Activated T-helper 9 cell treated with anti-CD3 and anti-CD28 coated beads, Interleukin-2, amount 50 U/mL, for 16 hours (primary cell): ENCODE measurements at regions not wholly inside any gene's neighbourhood (a gene's known extent, or its start where the extent isn't known, plus 50 kb on each side); places are given as distances from the start of the nearest gene placed in this dataset.
"Not testable (repeated sequence)": the region's sequence is repeated elsewhere in the genome, so short reads cannot be mapped to it uniquely, and the experiment has no call there.

Experiments
- DNase-seq: peaks from one replicate; pipeline ENCODE4 v3.0.0-alpha.2; 2020; ENCODE audit warnings: low read depth

GRCh38 chr17:70323269-70323668, 153.9 kb downstream of the KCNJ2 start:
- no peak for DNase-seq

- DNase-seq: no peak
Measured at GRCh38 chr17:70324031-70324430, 154.7 kb downstream of the KCNJ2 start.

- DNase-seq: no peak
Measured at GRCh38 chr17:70327279-70327678, 157.9 kb downstream of the KCNJ2 start.

- DNase-seq: no peak
Measured at GRCh38 chr17:70327723-70328122, 158.4 kb downstream of the KCNJ2 start.

GRCh38 chr17:70329721-70330120, 160.4 kb downstream of the KCNJ2 start:
- no peak for DNase-seq

- DNase-seq: not testable (repeated sequence)
Measured at GRCh38 chr17:70331066-70331465, 161.7 kb downstream of the KCNJ2 start.

- no peak for DNase-seq
Measured at GRCh38 chr17:70332356-70333210, 163.3 kb downstream of the KCNJ2 start.

- DNase-seq: no peak
Measured at GRCh38 chr17:70336411-70336810, 167.1 kb downstream of the KCNJ2 start.

GRCh38 chr17:70338946-70339354, 169.6 kb downstream of the KCNJ2 start:
- DNase-seq: no peak

GRCh38 chr17:70343114-70343513, 173.8 kb downstream of the KCNJ2 start:
- no peak for DNase-seq

GRCh38 chr17:70344386-70345060, 175.2 kb downstream of the KCNJ2 start:
- DNase-seq: no peak

- DNase-seq: no peak
Measured at GRCh38 chr17:70345061-70345460, 175.7 kb downstream of the KCNJ2 start.

GRCh38 chr17:70352834-70353233, 183.5 kb downstream of the KCNJ2 start:
- DNase-seq: no peak

GRCh38 chr17:70353408-70354092, 184.2 kb downstream of the KCNJ2 start:
- no peak for DNase-seq

- DNase-seq: no peak
Measured at GRCh38 chr17:70355185-70355584, 185.9 kb downstream of the KCNJ2 start.

- no peak for DNase-seq
Measured at GRCh38 chr17:70357190-70357589, 187.9 kb downstream of the KCNJ2 start.

- no peak for DNase-seq
Measured at GRCh38 chr17:70365091-70365583, 195.8 kb downstream of the KCNJ2 start.

- no peak for DNase-seq
Measured at GRCh38 chr17:70366386-70366785, 197.1 kb downstream of the KCNJ2 start.

GRCh38 chr17:70368011-70368410, 198.7 kb downstream of the KCNJ2 start:
- no peak for DNase-seq

- DNase-seq: no peak
Measured at GRCh38 chr17:70369391-70369790, 200.1 kb downstream of the KCNJ2 start.

- DNase-seq: no peak
Measured at GRCh38 chr17:70370816-70371215, 201.5 kb downstream of the KCNJ2 start.

GRCh38 chr17:70373369-70373768, 204.0 kb downstream of the KCNJ2 start:
- DNase-seq: no peak

GRCh38 chr17:70374496-70374895, 205.2 kb downstream of the KCNJ2 start:
- DNase-seq: no peak
